ENCODE measurements at regions not wholly inside any gene's neighbourhood (a gene's known extent, or its start where the extent isn't known, plus 50 kb on each side); places are given as distances from the start of the nearest gene placed in this dataset.

- TF ChIP-seq ZBTB48 (tag by site-specific recombination; IDR thresholded peaks at IDR 0.05) (no peak), ELK4 (IDR thresholded peaks at IDR 0.05; ENCODE audit: borderline replicate concordance, low read depth, low read length) (no peak), CTCF (tag by site-specific recombination; IDR thresholded peaks at IDR 0.05) (no peak)
Observed at GRCh38 chr18:76553715-76554546, 58.9 kb upstream of the ZNF516 start.

Measured in HEK293 (cell line).